B cell (primary cell): ENCODE measurements at regions not wholly inside any gene's neighbourhood (a gene's known extent, or its start where the extent isn't known, plus 50 kb on each side); places are given as distances from the start of the nearest gene placed in this dataset.

ENCODE experiments used
- ATAC-seq: fragments of 200-7000 bp; cut with Tn5 transposase; one replicate; pipeline ENCODE4 v1.10.0; 2021; ENCODE audit warnings: low read depth, mild to moderate bottlenecking, moderate number of reproducible peaks, moderate library complexity
- CTCF ChIA-PET: fragments of 350-600 bp; sonication (Branson Sonifier 250); formaldehyde crosslinking; loops from one replicate; lab custom pipeline; 2021; ENCODE audit warnings: antibody characterized with exemption, inconsistent platforms; lab: Charles Lee
- POLR2A ChIA-PET: fragments of 350-600 bp; sonication (Branson Sonifier 250); formaldehyde crosslinking; loops from one replicate; lab custom pipeline; 2021; ENCODE audit warnings: antibody characterized with exemption; lab: Charles Lee
- DNase-seq: peaks from one replicate; pipeline ENCODE4 v3.0.0; 2013
- H2AFZ ChIP-seq: 2 replicates; pipeline ENCODE4 v1.6.1; 2012; ENCODE audit warnings: mild to moderate bottlenecking, low read depth, low read length; ENCODE audit not compliant: insufficient read depth, poor library complexity, severe bottlenecking
- H3K27ac ChIP-seq, 2 donors: 1 replicate in 1 of 2; 2 replicates in 1 of 2; pipeline ENCODE4 v1.5.1; 2012 to 2013; ENCODE audit warnings: low read length in 2 of 2, mild to moderate bottlenecking in 2 of 2, moderate library complexity in 1 of 2
- H3K27me3 ChIP-seq, 4 experiments: fragments of 200-600 bp in 1 of 4; sonication (generic) in 1 of 4; replicated peaks in 1 of 4; 1 replicate in 2 of 4; 2 replicates in 2 of 4; pipeline versions ENCODE4 v1.6.1 to v1.7.0; 2013 to 2016; ENCODE audit warnings: low read length in 3 of 4, mild to moderate bottlenecking in 2 of 4, mixed read lengths in 1 of 4, moderate library complexity in 1 of 4; ENCODE audit not compliant: insufficient read depth in 4 of 4, control insufficient read depth in 3 of 4; ENCODE audit errors: control extremely low read depth in 1 of 4
- H3K36me3 ChIP-seq, 2 experiments: replicated peaks in 1 of 2; 1 replicate in 1 of 2; 2 replicates in 1 of 2; pipeline versions ENCODE4 v1.6.1 to v1.7.1; 2013; ENCODE audit warnings: low read length in 1 of 2; ENCODE audit not compliant: insufficient read depth in 2 of 2, control insufficient read depth in 1 of 2; ENCODE audit errors: control extremely low read depth in 1 of 2, extremely low read depth in 1 of 2
- H3K4me1 ChIP-seq, 2 donors: fragments of 200-600 bp in 1 of 2; sonication (generic) in 1 of 2; 1 replicate in 1 of 2; 2 replicates in 1 of 2; pipeline versions ENCODE4 v1.5.1 to v1.6.1; 2013 to 2017; ENCODE audit warnings: low read length in 2 of 2; ENCODE audit not compliant: control insufficient read depth in 2 of 2, insufficient read depth in 2 of 2
- H3K4me2 ChIP-seq: replicated peaks from 2 replicates; pipeline ENCODE3; 2012; ENCODE audit warnings: mild to moderate bottlenecking, low read depth, low read length; ENCODE audit not compliant: poor library complexity, severe bottlenecking
- H3K4me3 ChIP-seq, 5 experiments: fragments of 200-600 bp in 1 of 5; sonication (generic) in 1 of 5; 1 replicate in 3 of 5; 2 replicates in 2 of 5; pipeline versions ENCODE4 v1.5.1 to v1.7.0; 2011 to 2016; ENCODE audit warnings: low read length in 4 of 5, mild to moderate bottlenecking in 4 of 5, low read depth in 2 of 5, control low read depth in 1 of 5, moderate library complexity in 1 of 5; ENCODE audit not compliant: insufficient read depth in 1 of 5; ENCODE audit errors: control extremely low read depth in 1 of 5, extremely low read depth in 1 of 5
- H3K79me2 ChIP-seq: fragments of 200-600 bp; sonication (generic); one replicate; pipeline ENCODE4 v1.6.0; 2016; ENCODE audit warnings: low read length; ENCODE audit not compliant: control insufficient read depth, insufficient read depth
- H3K9ac ChIP-seq: fragments of 200-600 bp; sonication (generic); 2 replicates; pipeline ENCODE4 v1.6.1; 2017; ENCODE audit warnings: mild to moderate bottlenecking, low read length, moderate library complexity
- H3K9me3 ChIP-seq, 3 donors: one replicate each; pipeline versions ENCODE4 v1.6.1 to v1.7.1; 2013; ENCODE audit warnings: low read length in 2 of 3; ENCODE audit not compliant: control insufficient read depth in 2 of 3, insufficient read depth in 1 of 3; ENCODE audit errors: control extremely low read depth in 1 of 3
- H4K20me1 ChIP-seq: 2 replicates; pipeline ENCODE4 v1.6.0; 2012; ENCODE audit warnings: mild to moderate bottlenecking, low read length; ENCODE audit not compliant: insufficient read depth, control insufficient read depth, poor library complexity, severe bottlenecking
- H3K27ac Mint-ChIP-seq: one replicate; pipeline ENCODE4 v1.8.0; 2021; ENCODE audit warnings: mixed read lengths
- H3K27me3 Mint-ChIP-seq: one replicate; pipeline ENCODE4 v1.8.0; 2021; ENCODE audit warnings: mixed read lengths
- H3K4me1 Mint-ChIP-seq: one replicate; pipeline ENCODE4 v1.8.0; 2021; ENCODE audit warnings: mixed read lengths
- H3K4me3 Mint-ChIP-seq: one replicate; pipeline ENCODE4 v1.8.0; 2021; ENCODE audit warnings: mixed read lengths
- H3K9me3 Mint-ChIP-seq: one replicate; pipeline ENCODE4 v1.8.0; 2022; ENCODE audit warnings: mixed read lengths; ENCODE audit not compliant: insufficient read depth
- CTCF ChIP-seq: fragments of 200-600 bp; IDR thresholded peaks from one replicate; pipeline ENCODE4 v1.8.0; 2022; ENCODE audit warnings: antibody characterized with exemption, mild to moderate bottlenecking
- EZH2 ChIP-seq: IDR thresholded peaks from 2 replicates; pipeline ENCODE4 v1.6.1; 2012; ENCODE audit warnings: borderline replicate concordance, low read depth, mild to moderate bottlenecking, moderate library complexity, low read length; ENCODE audit not compliant: insufficient read depth, poor library complexity, severe bottlenecking
- WGBS: methylation state at CpG from one replicate; pipeline ENCODE4 v1.1.5; 2013; ENCODE audit warnings: missing lambda C conversion rate; ENCODE audit not compliant: insufficient coverage; 5-methylcytosine and 5-hydroxymethylcytosine counted together
- intact Hi-C: fragments of 100-400 bp; cut with micrococcal nuclease; formaldehyde crosslinking; loops from one replicate; pipeline ENCODE4 v1.10.0; 2022

GRCh38 chr5:38200872-38201557 lies 57.3 kb upstream of the EGFLAM start:
- intact Hi-C loops, result no loop called here
- ChIA-PET CTCF (interaction anchor here (1.4 kb wide), 1 partner anchor 8 kb away, joined by 4 read pairs; no protein-coding TSS in a partner anchor), POLR2A (no interaction called here)
- H3K4me3 ChIP-seq, result no peak overlapping the region
- H3K27me3 ChIP-seq, result no peaks in the 10 kb centered on the region
- H3K9ac ChIP-seq, result no peak overlapping the region
- H3K79me2 ChIP-seq, result no peaks in the 10 kb centered on the region
- no peaks in the 10 kb centered on the region for H3K36me3 ChIP-seq
- H3K27me3 Mint-ChIP-seq, result peaks cover 21% of the 10 kb centered on the region
- H2AFZ ChIP-seq, result no peak overlapping the region
- H4K20me1 ChIP-seq, result no peaks in the 10 kb centered on the region
- H3K4me1 ChIP-seq, result no peaks in the 10 kb centered on the region
- 40% methylated on average over 1 of the region's 1 CpG for WGBS
- H3K9me3 Mint-ChIP-seq, result peaks cover 3% of the 10 kb centered on the region
- DNase-seq (no peak), ATAC-seq (no peak)
- no peak overlapping the region for H3K4me2 ChIP-seq
- no peaks in the 10 kb centered on the region for H3K9me3 ChIP-seq
- H3K4me3 Mint-ChIP-seq, result no peak overlapping the region
- H3K4me1 Mint-ChIP-seq, result no peaks in the 10 kb centered on the region
- H3K27ac Mint-ChIP-seq, result no peak overlapping the region
- H3K27ac ChIP-seq, result no peak overlapping the region
- TF ChIP-seq CTCF (no peak), EZH2 (no peak)

DNA sequence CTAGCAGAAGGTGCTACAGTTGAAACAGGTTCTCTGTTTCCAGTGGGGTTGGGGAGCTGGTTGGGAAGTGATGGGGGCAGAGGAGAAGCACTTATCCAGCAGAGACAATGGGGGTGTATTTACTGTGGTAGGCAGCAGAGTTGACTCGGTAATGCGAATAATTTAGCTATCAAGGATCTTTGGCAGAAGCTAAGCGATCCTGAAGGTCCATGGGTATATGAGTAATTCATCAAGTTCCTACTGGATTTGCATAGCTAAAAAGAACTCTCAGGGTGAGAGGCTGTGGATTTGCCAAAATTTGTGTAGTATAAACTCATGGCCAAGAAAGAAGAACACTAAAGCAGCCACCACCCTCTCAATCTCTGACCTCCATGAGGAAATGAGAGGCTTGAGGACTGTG lies 61.2 kb upstream of the EGFLAM start:
- H3K4me1 Mint-ChIP-seq, result peaks cover 3% of the 10 kb centered on the region
- ATAC-seq, result no peak
- DNase-seq, result no peak
- H3K27ac ChIP-seq, result no peak overlapping the region
- no peaks in the 10 kb centered on the region for H3K4me1 ChIP-seq
- H4K20me1 ChIP-seq, result no peaks in the 10 kb centered on the region
- 100% methylated on average over 3 of the region's 3 CpGs for WGBS
- TF ChIP-seq CTCF (no peak), EZH2 (no peak)
- H3K27ac Mint-ChIP-seq, result no peak overlapping the region
- H2AFZ ChIP-seq, result no peak overlapping the region
- H3K4me2 ChIP-seq, result no peak overlapping the region
- H3K4me3 Mint-ChIP-seq, result no peak overlapping the region
- POLR2A ChIA-PET, result no interaction called here
- peaks cover 3% of the 10 kb centered on the region for H3K9me3 Mint-ChIP-seq
- H3K36me3 ChIP-seq, result no peaks in the 10 kb centered on the region
- H3K79me2 ChIP-seq, result no peaks in the 10 kb centered on the region
- H3K9me3 ChIP-seq, result peaks cover 0 to 5% (median 0%) of the 10 kb centered on the region in 3 donors
- H3K4me3 ChIP-seq, result no peak overlapping the region
- H3K27me3 Mint-ChIP-seq, result peaks cover 39% of the 10 kb centered on the region
- CTCF ChIA-PET, result no interaction called here
- intact Hi-C loops, result no loop called here
- no peak overlapping the region for H3K9ac ChIP-seq
- peaks cover 0 to 12% (median 0%) of the 10 kb centered on the region in 4 experiments for H3K27me3 ChIP-seq
